A549 (cell line): ENCODE measurements at regions not wholly inside any gene's neighbourhood (a gene's known extent, or its start where the extent isn't known, plus 50 kb on each side); places are given as distances from the start of the nearest gene placed in this dataset.

Experiments
- ATAC-seq, 2 experiments: fragments of 200-7000 bp in 1 of 2; fragments of >200 bp in 1 of 2; cut with Nextera tagmentation in 1 of 2; cut with Tn5 transposase in 1 of 2; 3 replicates each; pipeline versions ENCODE4 v1.8.0 to v1.9.1; 2018 to 2020; ENCODE audit warnings: mild to moderate bottlenecking in 1 of 2, moderate library complexity in 1 of 2
- CTCF ChIA-PET: fragments of 300-600 bp; sonication (Branson Sonifier 250); formaldehyde crosslinking; extraction: SDS; loops from one replicate; lab custom pipeline; 2021; ENCODE audit warnings: antibody characterized with exemption, inconsistent platforms; lab: Yijun Ruan, JAX
- POLR2A ChIA-PET: fragments of 350-600 bp; formaldehyde crosslinking; extraction: SDS; loops from one replicate; lab custom pipeline; 2021; ENCODE audit warnings: antibody characterized with exemption, inconsistent platforms; lab: Yijun Ruan, JAX
- DNase-seq, 2 experiments: peaks; one replicate each; pipeline versions ENCODE4 v3.0.0 to v3.0.0-alpha.2; 2011 to 2016; ENCODE audit warnings: low read depth in 1 of 2, low spot score in 1 of 2
- FAIRE-seq: peaks from 2 replicates; lab custom pipeline; 2011; peaks lifted over from hg19 to GRCh38; lab: Jason Lieb, UNC
- H3K27ac ChIP-seq, 2 experiments: fragments of >200 bp; sonication (Bioruptor Twin); formaldehyde crosslinking; 3 replicates each; pipeline ENCODE4 v1.5.1; 2016 to 2017
- H3K4me1 ChIP-seq: fragments of >200 bp; sonication (Bioruptor Twin); formaldehyde crosslinking; 3 replicates; pipeline ENCODE4 v1.6.1; 2016
- H3K4me2 ChIP-seq: fragments of >200 bp; sonication (Bioruptor Twin); formaldehyde crosslinking; 3 replicates; pipeline ENCODE4 v1.6.1; 2016
- H3K4me3 ChIP-seq: fragments of >200 bp; sonication (Bioruptor Twin); formaldehyde crosslinking; 3 replicates; pipeline ENCODE4 v1.5.1; 2016
- H3K9me3 ChIP-seq: fragments of >200 bp; sonication (Bioruptor Twin); formaldehyde crosslinking; 3 replicates; pipeline ENCODE4 v1.6.1; 2016
- CBX8 ChIP-seq: fragments of 200-600 bp; sonication (generic); IDR thresholded peaks from 2 replicates; pipeline ENCODE4 v1.6.1; 2016
- CEBPB ChIP-seq, 2 experiments: fragments of >200 bp in 1 of 2; sonication (Bioruptor Twin) in 1 of 2; formaldehyde crosslinking in 1 of 2; IDR thresholded peaks; 2 replicates each; pipeline ENCODE4 v1.6.1; 2012 to 2016
- CTCF ChIP-seq: fragments of >200 bp; sonication (Bioruptor Twin); formaldehyde crosslinking; IDR thresholded peaks from 3 replicates; pipeline ENCODE4 v1.5.1; 2016
- EHF ChIP-seq: fragments of 250-450 bp; sonication (Bioruptor Pico); IDR thresholded peaks from 2 replicates; pipeline ENCODE4 v1.5.0; 2020; ENCODE audit warnings: mild to moderate bottlenecking
- EP300 ChIP-seq, 2 experiments: fragments of >200 bp; sonication (Bioruptor Twin); formaldehyde crosslinking; IDR thresholded peaks; 2 replicates in 1 of 2; 3 replicates in 1 of 2; pipeline ENCODE4 v1.6.1; 2016 to 2017
- FOSB ChIP-seq: fragments of 250-450 bp; sonication (Bioruptor Pico); IDR thresholded peaks from 2 replicates; pipeline ENCODE4 v1.5.0; 2020; ENCODE audit warnings: mild to moderate bottlenecking, moderate library complexity
- GATA3 ChIP-seq: IDR thresholded peaks from 2 replicates; pipeline ENCODE4 v1.6.1; 2012; ENCODE audit warnings: borderline replicate concordance
- HES2 ChIP-seq: fragments of >200 bp; sonication (Bioruptor Twin); formaldehyde crosslinking; IDR thresholded peaks from 2 replicates; pipeline ENCODE4 v1.6.1; 2016
- HEYL ChIP-seq: fragments of 250-450 bp; sonication (Bioruptor Pico); IDR thresholded peaks from 2 replicates; pipeline ENCODE4 v1.8.0; 2021; ENCODE audit warnings: mild to moderate bottlenecking, moderate library complexity
- KDM1A ChIP-seq: fragments of 200-600 bp; sonication (generic); IDR thresholded peaks from 2 replicates; pipeline ENCODE4 v1.6.1; 2016; ENCODE audit warnings: low read depth, mild to moderate bottlenecking
- MAX ChIP-seq: IDR thresholded peaks from 2 replicates; pipeline ENCODE4 v1.6.1; 2012
- MYC ChIP-seq: IDR thresholded peaks from 2 replicates; pipeline ENCODE4 v1.6.1; 2012; ENCODE audit warnings: mild to moderate bottlenecking, inconsistent platforms, low read length, improper control_type of control experiment, borderline replicate concordance
- NPAS2 ChIP-seq: fragments of 250-450 bp; sonication (Bioruptor Pico); IDR thresholded peaks from 2 replicates; pipeline ENCODE4 v1.8.0; 2022; ENCODE audit warnings: mild to moderate bottlenecking, moderate library complexity, borderline replicate concordance
- NR3C1 ChIP-seq: fragments of >200 bp; sonication (Bioruptor Twin); formaldehyde crosslinking; IDR thresholded peaks from 3 replicates; pipeline ENCODE4 v1.6.1; 2017
- PHF8 ChIP-seq: fragments of 200-600 bp; sonication (generic); IDR thresholded peaks from 2 replicates; pipeline ENCODE4 v1.6.1; 2016; ENCODE audit warnings: low read depth, mild to moderate bottlenecking, antibody characterized with exemption, moderate library complexity, borderline replicate concordance
- RARB ChIP-seq: fragments of 250-450 bp; sonication (Bioruptor Pico); IDR thresholded peaks from 2 replicates; pipeline ENCODE4 v1.8.0; 2021; ENCODE audit warnings: mild to moderate bottlenecking, moderate library complexity
- RCOR1 ChIP-seq: fragments of 150-350 bp; IDR thresholded peaks from 2 replicates; pipeline ENCODE4 v1.6.1; 2014; ENCODE audit warnings: antibody characterized with exemption, low read length, low read depth
- RNF2 ChIP-seq: fragments of 200-600 bp; sonication (generic); IDR thresholded peaks from 2 replicates; pipeline ENCODE4 v1.6.1; 2016; ENCODE audit warnings: low read depth, mild to moderate bottlenecking, antibody characterized with exemption, moderate library complexity, borderline replicate concordance
- SREBF2 ChIP-seq: fragments of 450-650 bp; IDR thresholded peaks from 2 replicates; pipeline ENCODE4 v1.6.1; 2014; ENCODE audit warnings: mild to moderate bottlenecking, moderate library complexity
- TFCP2L1 ChIP-seq: fragments of 250-450 bp; sonication (Bioruptor Pico); IDR thresholded peaks from 2 replicates; pipeline ENCODE4 v1.5.0; 2021; ENCODE audit warnings: mild to moderate bottlenecking
- USF2 ChIP-seq: fragments of 450-650 bp; IDR thresholded peaks from 2 replicates; pipeline ENCODE4 v1.6.1; 2014; ENCODE audit warnings: antibody characterized with exemption
- ZFP36 ChIP-seq: fragments of 450-650 bp; IDR thresholded peaks from 2 replicates; pipeline ENCODE4 v1.6.1; 2014; ENCODE audit warnings: borderline replicate concordance; ENCODE audit not compliant: partially characterized antibody
- WGBS: methylation state at CpG from one replicate; pipeline ENCODE4 v1.1.6; 2017; ENCODE audit errors: missing lambda C conversion rate; 5-methylcytosine and 5-hydroxymethylcytosine counted together
- TF ChIP-seq, protein P1 (sequence below): fragments of 150-350 bp; IDR thresholded peaks from 2 replicates; pipeline ENCODE4 v1.6.1; 2014; ENCODE audit warnings: low read depth, mild to moderate bottlenecking, low read length
- TF ChIP-seq, protein P2 (sequence below): IDR thresholded peaks from 2 replicates; pipeline ENCODE4 v1.6.1; 2012; ENCODE audit warnings: low read depth, borderline replicate concordance

- CTCF ChIA-PET: no interaction called here
- no peak for ATAC-seq
Observed at GRCh38 chr3:8220291-8220690, 281.3 kb upstream of the LMCD1 start.

GRCh38 chr3:8223766-8224165 is 277.9 kb upstream of the LMCD1 start:
- ChIA-PET CTCF (interaction anchor here (0.6 to 2.6 kb wide), 2 partner anchors 16 to 332 kb away, joined by 4 to 9 read pairs; no protein-coding TSS in a partner anchor), POLR2A (no interaction called here)
- FAIRE-seq (no peak), ATAC-seq (no peak), DNase-seq (no peak)
- TF ChIP-seq PHF8: no peak
- no peak for TF ChIP-seq NPAS2
- TF ChIP-seq TFCP2L1 (CRISPR knock-in tag): no peak
- no peak for TF ChIP-seq RARB
- TF ChIP-seq GATA3: no peak
- no peak for TF ChIP-seq USF2
- no peaks in the 10 kb centered on the region for H3K4me1 ChIP-seq
- WGBS: 31% methylated on average over 4 of the region's 4 CpGs
- H3K4me3 ChIP-seq: no peak overlapping the region
- H3K27ac ChIP-seq: no peak overlapping the region
- no peaks in the 10 kb centered on the region for H3K9me3 ChIP-seq
- H3K4me2 ChIP-seq: no peak overlapping the region

More at GRCh38 chr3:8220291-8220690, 281.3 kb upstream of the LMCD1 start:
- DNase-seq (peak in 1 of 2 experiments; percentile 29), FAIRE-seq (no peak)
- Histone ChIP-seq H3K9me3 (no peaks in the 10 kb centered on the region), H3K4me1 (no peaks in the 10 kb centered on the region), H3K4me3 (no peak overlapping the region), H3K4me2 (no peak overlapping the region), H3K27ac (no peak overlapping the region)
- TF ChIP-seq MYC: no peak
- TF ChIP-seq NR3C1: no peak
- TF ChIP-seq, protein P1, sequence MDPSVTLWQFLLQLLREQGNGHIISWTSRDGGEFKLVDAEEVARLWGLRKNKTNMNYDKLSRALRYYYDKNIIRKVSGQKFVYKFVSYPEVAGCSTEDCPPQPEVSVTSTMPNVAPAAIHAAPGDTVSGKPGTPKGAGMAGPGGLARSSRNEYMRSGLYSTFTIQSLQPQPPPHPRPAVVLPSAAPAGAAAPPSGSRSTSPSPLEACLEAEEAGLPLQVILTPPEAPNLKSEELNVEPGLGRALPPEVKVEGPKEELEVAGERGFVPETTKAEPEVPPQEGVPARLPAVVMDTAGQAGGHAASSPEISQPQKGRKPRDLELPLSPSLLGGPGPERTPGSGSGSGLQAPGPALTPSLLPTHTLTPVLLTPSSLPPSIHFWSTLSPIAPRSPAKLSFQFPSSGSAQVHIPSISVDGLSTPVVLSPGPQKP: no peak
- TF ChIP-seq HES2: no peak
- no peak for TF ChIP-seq HEYL (CRISPR knock-in tag)
- POLR2A ChIA-PET: no interaction called here

DNA sequence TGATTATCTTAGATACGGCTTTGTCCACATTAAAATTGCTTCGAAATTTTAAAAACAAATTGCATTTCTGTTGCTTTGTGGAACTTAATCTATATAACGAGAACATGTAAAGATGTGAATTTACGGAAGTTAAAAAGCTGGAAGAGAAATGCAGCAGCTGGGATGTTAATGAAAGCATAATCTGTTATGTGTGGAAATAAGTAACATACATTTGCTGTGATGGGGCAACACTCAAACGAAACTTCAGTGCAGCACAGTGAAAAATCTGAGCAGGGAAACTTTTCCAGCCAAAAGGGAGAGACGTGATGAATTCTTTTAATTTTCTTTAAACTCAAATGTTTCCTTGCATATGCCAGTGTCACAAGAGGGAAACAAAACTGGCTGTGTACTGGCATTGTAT is 276.7 kb upstream of the LMCD1 start:
- ChIA-PET POLR2A (no interaction called here), CTCF (interaction anchor here (2.6 kb wide), 1 partner anchor 15 kb away, joined by 9 read pairs; no protein-coding TSS in a partner anchor)
- TF ChIP-seq USF2 (no peak), CBX8 (no peak), CTCF (no peak), ZFP36 (no peak), RCOR1 (no peak), KDM1A (no peak), EHF (CRISPR knock-in tag) (no peak), EP300 (IDR thresholded peaks at IDR 0.05) (no peak), FOSB (CRISPR knock-in tag) (no peak), RNF2 (no peak), SREBF2 (no peak), HEYL (CRISPR knock-in tag) (no peak), MAX (no peak), RARB (no peak), NPAS2 (no peak), CEBPB (IDR thresholded peaks at IDR 0.05) (no peak), GATA3 (no peak)
- TF ChIP-seq, protein P2, sequence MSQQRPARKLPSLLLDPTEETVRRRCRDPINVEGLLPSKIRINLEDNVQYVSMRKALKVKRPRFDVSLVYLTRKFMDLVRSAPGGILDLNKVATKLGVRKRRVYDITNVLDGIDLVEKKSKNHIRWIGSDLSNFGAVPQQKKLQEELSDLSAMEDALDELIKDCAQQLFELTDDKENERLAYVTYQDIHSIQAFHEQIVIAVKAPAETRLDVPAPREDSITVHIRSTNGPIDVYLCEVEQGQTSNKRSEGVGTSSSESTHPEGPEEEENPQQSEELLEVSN: no peak
- no peaks in the 10 kb centered on the region for H3K9me3 ChIP-seq
- no peak for FAIRE-seq
- no peak for DNase-seq
- H3K4me1 ChIP-seq: no peaks in the 10 kb centered on the region
- no peak overlapping the region for H3K4me2 ChIP-seq
- no peak for ATAC-seq
- WGBS: 57% methylated on average over 6 of the region's 6 CpGs
- no peak overlapping the region for H3K27ac ChIP-seq
- H3K4me3 ChIP-seq: no peak overlapping the region
